Osteocyte (in vitro differentiated cells): ENCODE measurements at regions not wholly inside any gene's neighbourhood (a gene's known extent, or its start where the extent isn't known, plus 50 kb on each side); places are given as distances from the start of the nearest gene placed in this dataset.
"Not testable (repeated sequence)": the region's sequence is repeated elsewhere in the genome, so short reads cannot be mapped to it uniquely, and the experiment has no call there.

Experiments
- DNase-seq: peaks from one replicate; pipeline ENCODE4 v3.0.0; 2021; ENCODE audit warnings: mixed read lengths; ENCODE audit not compliant: unreplicated experiment; ENCODE audit errors: extremely low spot score
- H3K27ac Mint-ChIP-seq: one replicate; pipeline ENCODE4 v1.8.0; 2021; ENCODE audit warnings: mild to moderate bottlenecking, mixed read lengths; ENCODE audit not compliant: unreplicated experiment
- H3K27me3 Mint-ChIP-seq: one replicate; pipeline ENCODE4 v1.8.0; 2021; ENCODE audit warnings: mixed read lengths; ENCODE audit not compliant: unreplicated experiment
- H3K36me3 Mint-ChIP-seq: one replicate; pipeline ENCODE4 v1.8.0; 2021; ENCODE audit warnings: mixed read lengths; ENCODE audit not compliant: unreplicated experiment
- H3K4me1 Mint-ChIP-seq: one replicate; pipeline ENCODE4 v1.8.0; 2021; ENCODE audit warnings: mixed read lengths; ENCODE audit not compliant: unreplicated experiment
- H3K4me3 Mint-ChIP-seq: one replicate; pipeline ENCODE4 v1.8.0; 2021; ENCODE audit warnings: mild to moderate bottlenecking, moderate library complexity, mixed read lengths; ENCODE audit not compliant: unreplicated experiment
- H3K9me3 Mint-ChIP-seq: one replicate; pipeline ENCODE4 v1.8.0; 2021; ENCODE audit warnings: mixed read lengths; ENCODE audit not compliant: unreplicated experiment
- TF ChIP-seq, protein P1 (sequence below): fragments of 200-600 bp; sonication (generic); IDR thresholded peaks from 2 replicates; pipeline ENCODE4 v1.5.0; 2021; ENCODE audit warnings: antibody characterized with exemption, mild to moderate bottlenecking, moderate library complexity

DNA sequence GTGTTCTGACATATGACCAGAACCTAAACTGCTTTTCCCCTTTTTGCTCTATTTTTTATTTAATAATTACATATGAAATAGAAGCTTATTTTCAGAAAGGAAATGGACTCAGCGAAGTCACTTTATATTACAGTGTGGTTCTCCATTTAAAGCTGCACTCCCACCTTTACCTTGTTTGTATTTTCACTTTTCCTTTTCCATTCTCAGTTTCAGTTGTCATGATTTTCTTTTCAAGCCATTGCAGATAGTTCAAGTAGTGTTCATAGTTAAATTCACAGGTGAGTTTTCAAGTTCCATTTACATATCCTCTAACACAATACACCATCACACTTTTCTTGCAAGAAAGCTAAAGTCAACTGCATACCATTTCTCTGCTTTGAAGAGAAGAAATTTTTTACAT lies 400.2 kb downstream of the HACE1 start:
- TF ChIP-seq, protein P1, sequence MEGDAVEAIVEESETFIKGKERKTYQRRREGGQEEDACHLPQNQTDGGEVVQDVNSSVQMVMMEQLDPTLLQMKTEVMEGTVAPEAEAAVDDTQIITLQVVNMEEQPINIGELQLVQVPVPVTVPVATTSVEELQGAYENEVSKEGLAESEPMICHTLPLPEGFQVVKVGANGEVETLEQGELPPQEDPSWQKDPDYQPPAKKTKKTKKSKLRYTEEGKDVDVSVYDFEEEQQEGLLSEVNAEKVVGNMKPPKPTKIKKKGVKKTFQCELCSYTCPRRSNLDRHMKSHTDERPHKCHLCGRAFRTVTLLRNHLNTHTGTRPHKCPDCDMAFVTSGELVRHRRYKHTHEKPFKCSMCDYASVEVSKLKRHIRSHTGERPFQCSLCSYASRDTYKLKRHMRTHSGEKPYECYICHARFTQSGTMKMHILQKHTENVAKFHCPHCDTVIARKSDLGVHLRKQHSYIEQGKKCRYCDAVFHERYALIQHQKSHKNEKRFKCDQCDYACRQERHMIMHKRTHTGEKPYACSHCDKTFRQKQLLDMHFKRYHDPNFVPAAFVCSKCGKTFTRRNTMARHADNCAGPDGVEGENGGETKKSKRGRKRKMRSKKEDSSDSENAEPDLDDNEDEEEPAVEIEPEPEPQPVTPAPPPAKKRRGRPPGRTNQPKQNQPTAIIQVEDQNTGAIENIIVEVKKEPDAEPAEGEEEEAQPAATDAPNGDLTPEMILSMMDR: no peak

DNA sequence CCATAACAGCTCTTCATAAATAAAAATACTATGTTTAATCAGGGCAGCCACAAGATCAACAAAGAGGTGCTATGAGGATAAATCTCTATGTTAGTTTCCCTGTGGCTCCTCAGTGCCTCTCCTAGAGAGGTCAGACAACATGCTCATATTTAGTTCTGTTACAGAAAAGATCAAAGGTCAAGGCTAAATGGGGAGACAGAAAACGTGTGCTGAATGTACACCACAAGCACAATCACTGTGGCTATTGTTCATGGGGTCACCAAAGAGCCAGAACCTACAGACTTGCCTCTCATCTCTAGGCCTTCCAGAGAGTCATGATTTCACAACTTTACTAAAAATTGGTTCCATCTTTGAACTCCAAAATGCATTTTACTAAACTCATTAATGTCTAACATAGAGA lies 409.8 kb downstream of the HACE1 start:
- H3K27ac Mint-ChIP-seq: no peak overlapping the region
- H3K9me3 Mint-ChIP-seq: no peaks in the 10 kb centered on the region
- DNase-seq: no peak
- no peak overlapping the region for H3K4me3 Mint-ChIP-seq
- peaks cover 11% of the 10 kb centered on the region for H3K4me1 Mint-ChIP-seq
- H3K36me3 Mint-ChIP-seq: no peaks in the 10 kb centered on the region
- no peaks in the 10 kb centered on the region for H3K27me3 Mint-ChIP-seq
- TF ChIP-seq, protein P1: no peak

More for the DNA sequence above, 400.2 kb downstream of the HACE1 start:
- DNase-seq: no peak
- no peak overlapping the region for H3K27ac Mint-ChIP-seq
- peaks cover 3% of the 10 kb centered on the region for H3K9me3 Mint-ChIP-seq
- no peak overlapping the region for H3K4me3 Mint-ChIP-seq
- H3K36me3 Mint-ChIP-seq: no peaks in the 10 kb centered on the region
- no peaks in the 10 kb centered on the region for H3K27me3 Mint-ChIP-seq
- H3K4me1 Mint-ChIP-seq: peaks cover 7% of the 10 kb centered on the region

DNA sequence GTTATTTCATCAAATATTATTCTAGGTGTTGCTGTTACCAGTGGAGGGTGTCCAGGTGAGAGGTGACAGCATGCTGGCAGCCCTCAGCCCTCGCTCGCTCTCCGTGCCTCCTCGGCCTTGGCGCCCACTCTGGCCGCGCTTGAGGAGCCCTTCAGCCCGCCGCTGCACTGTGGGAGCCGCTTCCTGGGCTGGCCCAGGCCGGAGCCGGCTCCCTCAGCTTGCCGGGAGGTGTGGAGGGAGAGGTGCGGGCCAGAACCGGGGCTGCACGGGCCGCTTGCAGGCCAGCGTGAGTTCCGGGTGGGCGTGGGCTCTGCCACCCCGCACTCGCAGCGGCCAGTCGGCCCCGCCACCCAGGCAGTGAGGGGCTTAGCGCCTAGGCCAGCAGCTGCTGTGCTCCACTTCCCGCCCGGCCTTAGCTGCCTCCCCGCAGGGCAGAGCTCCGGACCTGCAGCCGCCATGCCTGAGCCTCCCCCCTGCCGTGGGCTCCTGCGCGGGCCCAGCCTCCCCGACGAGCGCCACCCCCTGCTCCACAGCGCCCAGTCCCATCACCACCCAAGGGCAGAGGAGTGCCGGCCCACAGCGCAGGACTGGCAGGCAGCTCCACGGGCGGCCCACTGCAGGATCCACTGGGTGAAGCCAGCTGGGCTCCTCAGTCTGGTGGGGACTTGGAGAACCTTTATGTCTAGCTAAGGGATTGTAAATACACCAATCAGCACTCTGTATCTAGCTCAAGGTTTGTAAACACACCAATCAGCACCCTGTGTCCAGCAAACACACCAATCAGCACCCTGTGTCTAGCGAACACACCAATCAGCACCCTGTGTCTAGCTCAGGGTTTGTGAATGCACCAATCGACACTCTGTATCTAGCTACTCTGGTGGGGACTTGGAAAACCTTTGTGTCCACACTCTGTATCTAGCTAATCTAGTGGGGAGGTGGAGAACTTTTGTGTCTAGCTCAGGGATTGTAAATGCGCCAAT lies 413.3 kb downstream of the HACE1 start:
- H3K4me1 Mint-ChIP-seq: peaks cover 17% of the 10 kb centered on the region
- H3K36me3 Mint-ChIP-seq, H3K9me3 Mint-ChIP-seq, H3K4me3 Mint-ChIP-seq, H3K27ac Mint-ChIP-seq, H3K27me3 Mint-ChIP-seq: not testable (repeated sequence)
- DNase-seq: peak; percentile 82

DNA sequence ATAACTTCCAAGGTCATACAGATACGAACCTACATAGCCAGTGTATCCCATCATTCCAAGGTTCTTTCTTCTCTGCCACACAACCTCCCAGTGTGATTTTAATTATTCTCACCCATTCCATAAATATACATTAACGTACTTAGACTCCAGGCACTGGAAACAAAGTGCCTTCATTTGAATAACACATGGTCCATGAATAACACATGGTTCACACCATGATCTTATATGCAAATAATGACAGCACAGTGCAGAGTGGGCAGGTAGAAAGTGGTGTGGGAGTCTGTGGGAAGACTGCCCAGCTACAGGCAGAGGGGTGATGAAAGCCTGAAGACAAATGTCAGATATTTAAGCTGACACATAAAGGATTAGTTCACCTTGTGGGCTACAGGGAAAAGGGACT lies 425.2 kb downstream of the HACE1 start:
- no peaks in the 10 kb centered on the region for H3K36me3 Mint-ChIP-seq
- peaks cover 6% of the 10 kb centered on the region for H3K27me3 Mint-ChIP-seq
- no peak overlapping the region for H3K27ac Mint-ChIP-seq
- peaks cover 8% of the 10 kb centered on the region for H3K9me3 Mint-ChIP-seq
- no peak overlapping the region for H3K4me3 Mint-ChIP-seq
- no peak for DNase-seq
- TF ChIP-seq, protein P1: no peak
- H3K4me1 Mint-ChIP-seq: no peaks in the 10 kb centered on the region

DNA sequence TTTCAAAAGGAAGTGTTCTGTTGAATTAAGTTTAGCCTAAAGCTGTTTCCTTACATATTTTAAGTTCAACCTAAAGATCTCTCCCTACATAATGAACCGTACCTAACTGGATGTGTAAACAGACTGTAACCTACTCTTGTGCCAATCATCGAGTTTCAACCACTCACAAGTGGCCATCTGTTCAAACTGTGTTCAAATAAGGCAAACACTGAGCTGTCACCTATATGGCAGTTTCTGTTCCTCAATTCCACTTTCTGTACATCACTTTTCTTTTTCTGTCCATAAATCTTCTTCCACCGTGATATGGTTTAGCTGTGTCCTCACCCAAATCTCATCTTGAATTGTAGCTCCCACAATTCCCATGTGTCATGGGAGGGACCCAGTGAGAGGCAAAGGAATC lies 428.6 kb downstream of the HACE1 start:
- H3K27ac Mint-ChIP-seq: no peak overlapping the region
- peaks cover 4% of the 10 kb centered on the region for H3K27me3 Mint-ChIP-seq
- no peak for DNase-seq
- H3K9me3 Mint-ChIP-seq: peaks cover 16% of the 10 kb centered on the region
- TF ChIP-seq, protein P1: no peak
- H3K36me3 Mint-ChIP-seq: no peaks in the 10 kb centered on the region
- H3K4me3 Mint-ChIP-seq: no peak overlapping the region
- no peaks in the 10 kb centered on the region for H3K4me1 Mint-ChIP-seq
